ENCODE measurements at regions not wholly inside any gene's neighbourhood (a gene's known extent, or its start where the extent isn't known, plus 50 kb on each side); places are given as distances from the start of the nearest gene placed in this dataset.

GRCh38 chr1:217977943-217978342 is 307.1 kb upstream of the RRP15 start:
- in situ Hi-C loops (cut with HindIII; ENCODE audit: low sequenced_read_pairs) = no loop called here
- DNase-seq (ENCODE audit: low read depth, low spot score) = no peak
- no peak overlapping the region for H3K4me3 ChIP-seq (ENCODE audit: low read depth, low read length)
- TF ChIP-seq, protein P1, sequence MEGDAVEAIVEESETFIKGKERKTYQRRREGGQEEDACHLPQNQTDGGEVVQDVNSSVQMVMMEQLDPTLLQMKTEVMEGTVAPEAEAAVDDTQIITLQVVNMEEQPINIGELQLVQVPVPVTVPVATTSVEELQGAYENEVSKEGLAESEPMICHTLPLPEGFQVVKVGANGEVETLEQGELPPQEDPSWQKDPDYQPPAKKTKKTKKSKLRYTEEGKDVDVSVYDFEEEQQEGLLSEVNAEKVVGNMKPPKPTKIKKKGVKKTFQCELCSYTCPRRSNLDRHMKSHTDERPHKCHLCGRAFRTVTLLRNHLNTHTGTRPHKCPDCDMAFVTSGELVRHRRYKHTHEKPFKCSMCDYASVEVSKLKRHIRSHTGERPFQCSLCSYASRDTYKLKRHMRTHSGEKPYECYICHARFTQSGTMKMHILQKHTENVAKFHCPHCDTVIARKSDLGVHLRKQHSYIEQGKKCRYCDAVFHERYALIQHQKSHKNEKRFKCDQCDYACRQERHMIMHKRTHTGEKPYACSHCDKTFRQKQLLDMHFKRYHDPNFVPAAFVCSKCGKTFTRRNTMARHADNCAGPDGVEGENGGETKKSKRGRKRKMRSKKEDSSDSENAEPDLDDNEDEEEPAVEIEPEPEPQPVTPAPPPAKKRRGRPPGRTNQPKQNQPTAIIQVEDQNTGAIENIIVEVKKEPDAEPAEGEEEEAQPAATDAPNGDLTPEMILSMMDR (IDR thresholded peaks at IDR 0.05; ENCODE audit: low read depth, low read length) = no peak

DNA sequence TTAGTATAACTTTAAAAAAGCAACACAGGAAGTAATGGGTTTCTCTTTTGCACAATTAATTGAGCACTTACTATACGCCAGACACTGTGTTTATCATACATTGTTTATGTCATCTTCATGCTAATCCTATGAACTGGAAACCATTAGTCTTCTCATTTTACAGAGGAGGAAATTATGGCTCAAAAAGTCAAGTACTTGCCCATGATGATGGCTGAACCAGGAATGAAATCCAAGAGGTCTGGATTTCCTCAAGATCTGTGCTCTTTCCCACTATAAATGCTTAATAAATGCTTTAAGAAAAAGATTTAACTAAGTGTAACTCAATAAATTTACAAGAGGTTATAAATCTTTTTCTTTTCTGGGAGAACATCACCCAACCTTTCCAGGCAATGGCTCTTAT is 303.7 kb upstream of the RRP15 start:
- DNase-seq (ENCODE audit: low read depth, low spot score) = no peak

DNA sequence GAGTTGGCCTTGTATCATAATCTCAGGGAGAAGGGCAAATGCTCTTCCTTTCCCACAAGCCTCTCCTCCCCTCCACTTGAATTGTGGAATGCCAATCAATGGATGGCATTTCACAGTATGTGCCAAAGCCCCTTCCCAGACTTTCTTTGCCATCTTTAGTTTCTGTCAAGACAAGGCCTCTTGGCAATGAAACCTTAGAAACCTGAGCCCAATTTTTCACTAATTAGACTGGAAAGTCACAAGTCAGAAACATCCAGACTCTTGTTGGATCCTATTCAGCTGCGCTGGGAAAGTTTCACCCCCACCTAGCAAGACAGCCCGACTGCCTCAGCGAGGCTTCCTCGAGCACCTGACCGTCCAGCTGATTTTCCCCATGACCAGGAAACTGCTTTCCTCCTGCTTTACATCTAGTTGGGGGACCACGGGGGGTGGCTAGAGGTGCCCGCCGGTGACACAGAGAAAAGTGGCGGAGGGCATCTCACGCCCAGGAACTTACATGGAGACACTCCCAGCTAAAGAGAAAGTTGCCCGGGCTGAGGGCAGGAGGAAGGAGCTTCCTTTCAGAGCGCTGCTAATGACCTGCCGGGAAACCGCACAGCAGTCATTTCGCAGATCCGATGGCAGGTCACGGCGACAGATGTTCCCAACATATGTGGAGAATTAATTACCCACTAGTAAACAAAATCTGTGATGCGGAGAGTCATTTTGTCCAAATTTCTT is 302.6 kb upstream of the RRP15 start:
- DNase-seq (ENCODE audit: low read depth, low spot score) = no peak
- H3K4me3 ChIP-seq (ENCODE audit: low read depth, low read length) = no peak overlapping the region
- TF ChIP-seq, protein P1 (IDR thresholded peaks at IDR 0.05; ENCODE audit: low read depth, low read length) = no peak
- in situ Hi-C loops (cut with HindIII; ENCODE audit: low sequenced_read_pairs) = no loop called here

More for the DNA sequence above, 303.7 kb upstream of the RRP15 start:
- H3K4me3 ChIP-seq (ENCODE audit: low read depth, low read length) = no peak overlapping the region
- TF ChIP-seq, protein P1 (IDR thresholded peaks at IDR 0.05; ENCODE audit: low read depth, low read length) = no peak
- in situ Hi-C loops (cut with HindIII; ENCODE audit: low sequenced_read_pairs) = no loop called here

DNA sequence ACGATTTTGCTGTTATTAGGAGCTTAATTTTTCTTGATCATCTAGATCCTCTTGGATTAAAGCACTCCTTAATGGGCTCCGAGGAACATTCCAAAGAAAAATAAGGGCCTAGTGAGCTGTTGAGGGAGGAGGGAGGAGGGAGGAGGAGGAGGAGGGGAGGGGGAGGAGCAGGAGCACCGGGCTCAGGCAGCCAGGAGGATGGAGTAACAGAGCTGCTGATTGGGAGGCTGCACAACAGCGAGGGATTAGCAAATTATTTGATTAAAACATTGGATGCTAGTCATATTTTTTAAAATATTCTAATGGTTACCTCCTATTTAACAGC is 302.1 kb upstream of the RRP15 start:
- in situ Hi-C loops (cut with HindIII; ENCODE audit: low sequenced_read_pairs) = no loop called here
- no peak overlapping the region for H3K4me3 ChIP-seq (ENCODE audit: low read depth, low read length)
- TF ChIP-seq, protein P1 (IDR thresholded peaks at IDR 0.05; ENCODE audit: low read depth, low read length) = no peak
- no peak for DNase-seq (ENCODE audit: low read depth, low spot score)

DNA sequence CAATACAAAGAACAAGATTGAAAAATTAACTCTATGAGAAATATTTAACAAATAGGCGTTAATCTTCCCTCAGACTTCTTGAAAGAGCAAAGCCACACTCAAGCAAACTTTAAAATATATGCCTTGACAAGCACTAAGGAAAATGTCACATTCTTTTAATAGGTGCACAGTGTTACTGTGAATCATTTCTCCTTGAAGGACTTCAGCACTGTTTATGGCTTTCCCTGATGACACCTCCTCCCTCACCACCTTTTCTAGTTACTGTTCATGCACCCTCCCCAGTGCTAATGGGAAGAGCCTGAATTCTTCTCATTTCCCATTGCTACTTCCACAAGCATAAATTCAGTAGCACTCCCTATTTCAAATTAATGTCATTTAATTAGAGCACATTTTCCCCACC is 299.5 kb upstream of the RRP15 start:
- H3K4me3 ChIP-seq (ENCODE audit: low read depth, low read length) = no peak overlapping the region
- DNase-seq (ENCODE audit: low read depth, low spot score) = no peak
- in situ Hi-C loops (cut with HindIII; ENCODE audit: low sequenced_read_pairs) = no loop called here
- TF ChIP-seq, protein P1 (IDR thresholded peaks at IDR 0.05; ENCODE audit: low read depth, low read length) = no peak

DNA sequence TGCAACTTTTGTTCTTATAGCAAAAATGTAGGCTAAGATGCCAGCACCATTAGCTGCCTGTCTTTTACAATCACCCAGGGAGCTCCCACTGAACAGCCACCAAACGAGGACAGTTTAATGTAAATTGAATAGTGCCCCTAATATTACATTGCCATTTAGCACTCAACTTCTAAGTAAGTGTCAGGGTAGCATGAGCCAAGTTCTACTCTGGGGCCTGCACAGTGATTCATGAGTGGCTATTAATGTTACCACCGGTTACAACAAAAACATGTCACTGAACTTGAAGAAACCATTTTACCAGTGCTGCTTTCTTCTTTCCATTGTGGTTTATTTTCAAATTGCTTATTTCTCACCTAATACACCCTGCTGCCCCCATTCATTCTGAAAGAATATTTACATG is 295.6 kb upstream of the RRP15 start:
- DNase-seq (ENCODE audit: low read depth, low spot score) = no peak
- no peak overlapping the region for H3K4me3 ChIP-seq (ENCODE audit: low read depth, low read length)
- in situ Hi-C loops (cut with HindIII; ENCODE audit: low sequenced_read_pairs) = no loop called here
- TF ChIP-seq, protein P1 (IDR thresholded peaks at IDR 0.05; ENCODE audit: low read depth, low read length) = no peak

Data from astrocyte of the spinal cord (primary cell).